K562 (cell line): ENCODE measurements at regions not wholly inside any gene's neighbourhood (a gene's known extent, or its start where the extent isn't known, plus 50 kb on each side); places are given as distances from the start of the nearest gene placed in this dataset.

Experiments
- ATAC-seq: fragments of 200-7000 bp; cut with Tn5 transposase; 3 replicates; pipeline ENCODE4 v1.9.1; 2020; ENCODE audit warnings: moderate library complexity
- BruUV-seq: library from RNA; stranded (reverse); fragments of 400-500 nt; replicated peaks from 2 replicates; lab custom pipeline; 2021; lab: Mats Ljungman, UMichigan
- CTCF ChIA-PET: fragments of 300-600 bp; formaldehyde crosslinking; extraction: SDS; loops from one replicate; lab custom pipeline; 2021; ENCODE audit warnings: low intra/inter-chr PET ratio; lab: Yijun Ruan, JAX
- POLR2A ChIA-PET: fragments of 300-600, 350-650 bp; sonication (Branson Sonifier 250); formaldehyde crosslinking; extraction: SDS; loops from one replicate; lab custom pipeline; 2021; ENCODE audit warnings: antibody characterized with exemption, inconsistent platforms; lab: Yijun Ruan, JAX
- DNase-seq, 4 experiments: peaks; one replicate each; pipeline versions ENCODE4 v3.0.0 to v3.0.0-alpha.2; 2011 to 2018; ENCODE audit warnings: low spot score in 3 of 4, mixed read lengths in 3 of 4; ENCODE audit errors: extremely low read depth in 1 of 4
- FAIRE-seq: peaks from 2 replicates; lab custom pipeline; 2011; peaks lifted over from hg19 to GRCh38; lab: Jason Lieb, UNC
- H2AFZ ChIP-seq: 2 replicates; pipeline ENCODE4 v1.6.0; 2011; ENCODE audit warnings: low read depth, low read length, control low read depth, inconsistent platforms
- H3K27ac ChIP-seq: fragments of 200-600 bp; 3 replicates; pipeline ENCODE4 v1.8.0; 2011; ENCODE audit warnings: low read depth, mild to moderate bottlenecking, control low read depth, inconsistent platforms, low read length, moderate library complexity, mixed read lengths; ENCODE audit errors: extremely low read depth
- H3K27me3 ChIP-seq, 2 experiments: fragments of 300-600 bp in 1 of 2; 2 replicates in 1 of 2; 3 replicates in 1 of 2; pipeline versions ENCODE4 v1.6.0 to v1.8.0; 2011; ENCODE audit warnings: inconsistent platforms in 2 of 2, low read length in 2 of 2, mild to moderate bottlenecking in 1 of 2, mixed read lengths in 1 of 2, moderate library complexity in 1 of 2; ENCODE audit not compliant: control insufficient read depth in 2 of 2, insufficient read depth in 2 of 2
- H3K36me3 ChIP-seq: fragments of 300-600 bp; 3 replicates; pipeline ENCODE4 v1.8.0; 2011; ENCODE audit warnings: mild to moderate bottlenecking, low read length, inconsistent platforms; ENCODE audit not compliant: control insufficient read depth, insufficient read depth
- H3K4me1 ChIP-seq, 2 experiments: fragments of 200-600 bp in 1 of 2; replicated peaks in 1 of 2; 2 replicates in 1 of 2; 3 replicates in 1 of 2; pipeline versions ENCODE4 v1.5.1 to v1.8.0; 2011; ENCODE audit warnings: inconsistent platforms in 2 of 2, low read length in 2 of 2, mild to moderate bottlenecking in 1 of 2, mixed read lengths in 1 of 2, moderate library complexity in 1 of 2; ENCODE audit not compliant: control insufficient read depth in 2 of 2, insufficient read depth in 2 of 2
- H3K4me2 ChIP-seq: 2 replicates; pipeline ENCODE4 v1.6.1; 2011; ENCODE audit warnings: low read length, control low read depth, inconsistent platforms, mixed read lengths; ENCODE audit not compliant: insufficient read depth
- H3K4me3 ChIP-seq: fragments of 200-600 bp; sonication (generic), shearing (Covaris generic); 2 replicates; pipeline ENCODE4 v1.5.1; 2016; ENCODE audit warnings: control low read depth, inconsistent platforms
- H3K79me2 ChIP-seq: fragments of 200-600 bp; 3 replicates; pipeline ENCODE4 v1.8.0; 2011; ENCODE audit warnings: low read length, inconsistent platforms; ENCODE audit not compliant: control insufficient read depth, insufficient read depth
- H3K9ac ChIP-seq, 2 experiments: 2 replicates each; pipeline versions ENCODE4 v1.6.0 to v1.6.1; 2011; ENCODE audit warnings: low read depth in 2 of 2, low read length in 2 of 2, control low read depth in 1 of 2, inconsistent platforms in 1 of 2, mild to moderate bottlenecking in 1 of 2, mixed read lengths in 1 of 2; ENCODE audit not compliant: insufficient read depth in 1 of 2
- H3K9me1 ChIP-seq: one replicate; pipeline ENCODE4 v1.6.0; 2011; ENCODE audit warnings: inconsistent platforms, mild to moderate bottlenecking, low read length, moderate library complexity; ENCODE audit not compliant: control insufficient read depth, insufficient read depth
- H3K9me3 ChIP-seq: replicated peaks from 2 replicates; pipeline ENCODE4 v1.5.1; 2011; ENCODE audit warnings: low read depth, low read length, inconsistent platforms; ENCODE audit not compliant: control insufficient read depth, insufficient read depth
- H4K20me1 ChIP-seq: replicated peaks from 2 replicates; pipeline ENCODE4 v1.6.1; 2011; ENCODE audit warnings: low read length, inconsistent platforms, mixed read lengths; ENCODE audit not compliant: control insufficient read depth, insufficient read depth
- HDAC3 ChIP-seq: fragments of 450-650 bp; IDR thresholded peaks from 2 replicates; pipeline ENCODE4 v1.6.1; 2018; ENCODE audit warnings: borderline replicate concordance, mild to moderate bottlenecking, moderate library complexity; ENCODE audit not compliant: partially characterized antibody
- HIVEP1 ChIP-seq: fragments of 250-450 bp; sonication (Bioruptor Pico); IDR thresholded peaks from 2 replicates; pipeline ENCODE4 v1.4.0; 2020; ENCODE audit warnings: mild to moderate bottlenecking
- MCM2 ChIP-seq: fragments of 450-650 bp; IDR thresholded peaks from 2 replicates; pipeline ENCODE4 v1.6.1; 2017; ENCODE audit warnings: low read depth, mild to moderate bottlenecking
- NBN ChIP-seq: fragments of 450-650 bp; IDR thresholded peaks from 2 replicates; pipeline ENCODE4 v1.6.1; 2016; ENCODE audit warnings: low read depth, mild to moderate bottlenecking
- NR3C1 ChIP-seq: sonication (generic); formaldehyde crosslinking; IDR thresholded peaks from 2 replicates; pipeline ENCODE4 v1.8.1; 2022; ENCODE audit warnings: missing genetic modification reagents
- NUFIP1 ChIP-seq: fragments of 450-650 bp; IDR thresholded peaks from 2 replicates; pipeline ENCODE4 v1.6.1; 2018; ENCODE audit not compliant: partially characterized antibody
- POLR2G ChIP-seq: fragments of 200-400 bp; formaldehyde crosslinking; IDR thresholded peaks from 2 replicates; pipeline ENCODE4 v1.6.1; 2017; ENCODE audit warnings: low read depth, mild to moderate bottlenecking, antibody characterized with exemption, low read length, moderate library complexity
- RCOR1 ChIP-seq, 2 experiments: IDR thresholded peaks; 2 replicates each; pipeline ENCODE4 v1.6.1; 2012; ENCODE audit warnings: low read depth in 2 of 2, low read length in 2 of 2, borderline replicate concordance in 1 of 2, improper control_type of control experiment in 1 of 2
- RHOXF2B ChIP-seq: fragments of 250-450 bp; sonication (Bioruptor Pico); conservative IDR thresholded peaks from 2 replicates; pipeline ENCODE4 v1.5.1; 2021
- THAP12 ChIP-seq: fragments of 250-450 bp; sonication (Bioruptor Pico); IDR thresholded peaks from 2 replicates; pipeline ENCODE4 v1.9.0; 2021; ENCODE audit warnings: mild to moderate bottlenecking, inconsistent platforms
- ZNF140 ChIP-seq: fragments of 250-450 bp; sonication (Bioruptor Pico); IDR thresholded peaks from 2 replicates; pipeline ENCODE4 v1.8.0; 2021; ENCODE audit warnings: moderate library complexity, mild to moderate bottlenecking, inconsistent platforms
- WGBS: fragments of 100-300 bp; shearing (Covaris generic); methylation state at CpG from one replicate; pipeline ENCODE4 v1.1.6; 2016; ENCODE audit warnings: low coverage, mixed read lengths; ENCODE audit not compliant: insufficient coverage; ENCODE audit errors: missing lambda C conversion rate; 5-methylcytosine and 5-hydroxymethylcytosine counted together
- in situ Hi-C: fragments of 300-500 bp; cut with MboI; formaldehyde crosslinking; loops from 4 replicates; pipeline ENCODE4 v1.15.0; 2018; ENCODE audit warnings: inconsistent platforms, mixed read lengths
- intact Hi-C: fragments of 100-400 bp; cut with micrococcal nuclease; formaldehyde crosslinking; loops from 2 replicates; pipeline ENCODE4 v1.14.2; 2022

GRCh38 chr2:67666386-67667053, 269.4 kb downstream of the ETAA1 start:
- H3K27me3 ChIP-seq: no peaks in the 10 kb centered on the region
- intact Hi-C loops: no loop called here
- TF ChIP-seq MCM2 (no peak), POLR2G (no peak)
- H3K9ac ChIP-seq: no peak overlapping the region
- H3K27ac ChIP-seq: no peak overlapping the region
- WGBS: 0% methylated on average over 5 of the region's 5 CpGs
- ChIA-PET POLR2A (no interaction called here), CTCF (no interaction called here)
- FAIRE-seq (no peak), DNase-seq (no peak), ATAC-seq (no peak)
- no peaks in the 10 kb centered on the region for H3K9me1 ChIP-seq
- H4K20me1 ChIP-seq: no peaks in the 10 kb centered on the region
- no peaks in the 10 kb centered on the region for H3K9me3 ChIP-seq
- no peaks in the 10 kb centered on the region for H3K36me3 ChIP-seq
- in situ Hi-C loops: no loop called here
- no peak overlapping the region for H3K4me3 ChIP-seq
- H2AFZ ChIP-seq: no peak overlapping the region
- no peaks in the 10 kb centered on the region for H3K4me1 ChIP-seq
- BruUV-seq: no TSS peak
- H3K4me2 ChIP-seq: no peak overlapping the region
- H3K79me2 ChIP-seq: no peaks in the 10 kb centered on the region

- Histone ChIP-seq H3K4me1 (no peaks in the 10 kb centered on the region), H3K79me2 (no peaks in the 10 kb centered on the region), H3K27me3 (no peaks in the 10 kb centered on the region), H3K9ac (no peak overlapping the region), H3K4me2 (no peak overlapping the region), H3K9me1 (no peaks in the 10 kb centered on the region), H3K27ac (no peak overlapping the region), H3K36me3 (no peaks in the 10 kb centered on the region), H3K9me3 (no peaks in the 10 kb centered on the region), H4K20me1 (no peaks in the 10 kb centered on the region), H2AFZ (no peak overlapping the region), H3K4me3 (no peak overlapping the region)
- ChIA-PET POLR2A (no interaction called here), CTCF (no interaction called here)
- DNase-seq: no peak
- ATAC-seq: no peak
- FAIRE-seq: no peak
- intact Hi-C loops: no loop called here
- in situ Hi-C loops: no loop called here
- BruUV-seq: no TSS peak
- WGBS: 0% methylated on average over 2 of the region's 2 CpGs
- TF ChIP-seq HDAC3: no peak
- TF ChIP-seq NBN: no peak
- TF ChIP-seq NR3C1 (CRISPR knock-in tag): no peak
- TF ChIP-seq RCOR1 (IDR thresholded peaks at IDR 0.05; ENCODE audit: borderline replicate concordance in 1 of 2, low read depth in 2 of 2, low read length in 2 of 2): no peak
- no peak for TF ChIP-seq ZNF140 (CRISPR knock-in tag)
- no peak for TF ChIP-seq RHOXF2B
- no peak for TF ChIP-seq THAP12
- TF ChIP-seq HIVEP1 (CRISPR knock-in tag): no peak
- no peak for TF ChIP-seq NUFIP1
Measured at GRCh38 chr2:67667054-67667908, 270.1 kb downstream of the ETAA1 start.
